ENCODE measurements at regions not wholly inside any gene's neighbourhood (a gene's known extent, or its start where the extent isn't known, plus 50 kb on each side); places are given as distances from the start of the nearest gene placed in this dataset.

- no peaks in the 10 kb centered on the region for H3K9me1 ChIP-seq (replicated peaks; ENCODE audit: control insufficient read depth, extremely low read depth, insufficient read depth, low read length)
- H3K79me2 ChIP-seq (ENCODE audit: control insufficient read depth, insufficient read depth, low read length): no peaks in the 10 kb centered on the region
- no TSS peak for BruUV-seq (replicated peaks)
- peaks cover 6% of the 10 kb centered on the region for H3K9me3 ChIP-seq (replicated peaks; ENCODE audit: control insufficient read depth, insufficient read depth, low read length)
- no peak overlapping the region for H3K4me2 ChIP-seq (ENCODE audit: insufficient read depth, low read length)
- FAIRE-seq: no peak
- H4K20me1 ChIP-seq (replicated peaks; ENCODE audit: control insufficient read depth, extremely low read depth, insufficient read depth, low read length): no peaks in the 10 kb centered on the region
- intact Hi-C loops (cut with micrococcal nuclease): no loop called here
- no peak overlapping the region for H3K4me3 ChIP-seq (replicated peaks in 1 of 3; ENCODE audit: insufficient read depth in 1 of 3, low read depth in 1 of 3, low read length in 3 of 3)
- H3K36me3 ChIP-seq (ENCODE audit: control insufficient read depth in 2 of 2, extremely low read depth in 1 of 2, insufficient read depth in 2 of 2, low read length in 2 of 2): no peaks in the 10 kb centered on the region
- CTCF ChIA-PET: no interaction called here
- TF ChIP-seq POLR2AphosphoS5 (IDR thresholded peaks at IDR 0.05; ENCODE audit: insufficient read depth, low read depth, low read length): no peak
- no peak for TF ChIP-seq GATA2 (IDR thresholded peaks at IDR 0.05; ENCODE audit: insufficient read depth, insufficient read length, low read depth, low read length)
- no peak for TF ChIP-seq MAX (IDR thresholded peaks at IDR 0.05; ENCODE audit: insufficient read depth, insufficient read length)
- TF ChIP-seq CTCF (IDR thresholded peaks at IDR 0.05; ENCODE audit: extremely low read depth in 1 of 2, insufficient read depth in 1 of 2, low read depth in 1 of 2, low read length in 2 of 2): no peak
- TF ChIP-seq MYC (IDR thresholded peaks at IDR 0.05; ENCODE audit: low read depth, low read length): no peak
- no peak for TF ChIP-seq FOS (IDR thresholded peaks at IDR 0.05; ENCODE audit: borderline replicate concordance, insufficient read depth, low read length)
- no peak for TF ChIP-seq EZH2 (IDR thresholded peaks at IDR 0.05; ENCODE audit: borderline replicate concordance, low read depth, low read length, severe bottlenecking)
- no peak for TF ChIP-seq POLR2A (IDR thresholded peaks at IDR 0.05; ENCODE audit: low read depth, low read length)
- TF ChIP-seq JUN (IDR thresholded peaks at IDR 0.05; ENCODE audit: borderline replicate concordance, insufficient read depth, insufficient read length, low read depth): no peak
- POLR2A ChIA-PET: no interaction called here
- dilution Hi-C loops (cut with MboI; ENCODE audit: extremely low pct_ligation_motif_present, low sequenced_read_pairs): no loop called here
- H3K9ac ChIP-seq (replicated peaks; ENCODE audit: extremely low read depth, insufficient read depth, low read length): no peak overlapping the region
- no peaks in the 10 kb centered on the region for H3K27me3 ChIP-seq (ENCODE audit: control insufficient read depth in 2 of 2, insufficient read depth in 2 of 2, low read length in 2 of 2)
- no peak for DNase-seq (ENCODE audit: low read depth, low spot score)
- H2AFZ ChIP-seq (ENCODE audit: low read depth, low read length): no peak overlapping the region
- no peak overlapping the region for H3K27ac ChIP-seq (ENCODE audit: insufficient read depth, low read depth, low read length)
- no peaks in the 10 kb centered on the region for H3K4me1 ChIP-seq (ENCODE audit: control insufficient read depth, extremely low read depth, insufficient read depth, low read length)
Measured at GRCh38 chr9:103169798-103170197, 174.7 kb downstream of the CYLC2 start.
